ENCODE measurements at regions not wholly inside any gene's neighbourhood (a gene's known extent, or its start where the extent isn't known, plus 50 kb on each side); places are given as distances from the start of the nearest gene placed in this dataset.
"Not testable (repeated sequence)": the region's sequence is repeated elsewhere in the genome, so short reads cannot be mapped to it uniquely, and the experiment has no call there.

- DNase-seq, result no peak
Measured at GRCh38 chr1:244271004-244271403, 180.7 kb downstream of the ADSS2 start.

GRCh38 chr1:244271691-244272308, 179.9 kb downstream of the ADSS2 start:
- no peak for DNase-seq

GRCh38 chr1:244272471-244273261, 179.0 kb downstream of the ADSS2 start:
- DNase-seq, result peak; percentile 59

GRCh38 chr1:244273262-244273844, 178.4 kb downstream of the ADSS2 start:
- no peak for DNase-seq

DNA sequence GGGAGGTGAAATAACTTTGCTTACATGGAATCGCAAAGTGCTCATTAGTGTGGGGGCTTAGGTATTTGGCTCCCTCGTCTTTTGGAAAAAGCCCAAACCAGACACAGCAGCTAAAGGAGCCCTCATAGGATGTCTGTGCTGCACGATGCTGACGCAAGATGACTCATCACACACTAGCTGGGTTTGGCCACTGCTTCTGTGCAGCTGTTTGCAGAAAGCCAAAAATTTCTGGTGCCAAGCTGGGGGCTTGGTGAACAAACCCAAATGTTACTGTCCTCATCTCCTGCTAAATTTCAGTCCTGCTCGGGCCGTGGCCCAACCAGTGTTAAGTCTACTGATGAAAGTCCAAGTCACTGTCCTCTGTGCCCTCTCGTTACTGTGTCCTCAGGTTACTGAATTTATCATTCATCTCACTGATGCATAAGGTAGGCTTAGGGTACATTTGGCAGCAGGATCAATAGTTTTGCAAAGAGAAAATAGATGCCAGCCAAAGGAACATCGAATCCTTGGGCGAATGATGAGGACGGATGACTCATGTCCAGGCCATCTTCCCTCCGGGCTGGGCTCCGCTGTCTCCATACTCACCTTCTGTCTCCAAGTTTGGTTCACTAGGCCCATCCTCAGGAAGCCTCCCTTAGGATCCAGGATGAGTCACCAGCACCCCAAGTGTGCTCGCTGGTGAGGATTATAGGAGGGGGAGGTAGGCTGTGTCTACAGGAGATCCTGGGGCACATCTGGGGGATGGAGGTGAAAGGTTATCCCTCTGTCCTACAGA, 177.7 kb downstream of the ADSS2 start:
- DNase-seq, result no peak

DNA sequence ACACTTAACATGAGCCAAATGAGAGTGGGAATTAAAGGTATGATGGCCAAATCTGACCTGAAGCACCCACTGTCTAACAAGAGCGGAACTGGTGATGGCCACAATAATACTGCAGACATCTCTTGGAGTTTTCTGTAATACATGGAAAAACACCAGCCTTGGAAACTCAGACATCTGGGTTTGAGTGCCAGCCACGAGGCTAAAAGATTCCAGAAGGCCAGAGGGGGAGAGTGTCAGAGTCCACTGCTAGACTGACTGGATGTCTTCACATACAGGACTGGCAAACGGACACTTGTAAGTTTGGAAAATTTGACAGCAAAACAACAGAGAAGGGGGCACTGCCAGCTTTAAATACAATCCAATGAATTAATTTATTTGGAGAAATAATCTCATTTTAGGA, 175.1 kb downstream of the ADSS2 start:
- no peak for DNase-seq

GRCh38 chr1:244280201-244280600, 171.5 kb downstream of the ADSS2 start:
- DNase-seq, result no peak

DNA sequence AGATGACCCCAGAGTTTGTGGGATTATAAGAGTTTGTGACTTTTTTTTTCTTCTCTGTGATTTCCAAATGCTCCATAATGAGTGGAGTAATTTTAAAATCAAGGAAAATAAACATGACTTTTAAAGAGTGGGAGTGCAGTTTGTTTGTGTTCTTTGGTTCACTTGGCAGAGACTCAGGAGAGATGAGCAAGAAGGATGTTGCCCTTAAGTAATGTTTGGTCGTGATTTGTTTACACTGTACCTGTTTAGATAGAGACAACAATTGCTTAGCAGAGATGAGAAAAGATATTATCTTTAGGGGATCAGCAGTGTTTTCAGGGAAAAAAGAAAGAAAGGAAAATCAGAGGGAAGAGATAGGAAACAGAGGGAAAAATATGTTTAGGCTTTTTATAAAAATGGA, 170.8 kb downstream of the ADSS2 start:
- no peak for DNase-seq

DNA sequence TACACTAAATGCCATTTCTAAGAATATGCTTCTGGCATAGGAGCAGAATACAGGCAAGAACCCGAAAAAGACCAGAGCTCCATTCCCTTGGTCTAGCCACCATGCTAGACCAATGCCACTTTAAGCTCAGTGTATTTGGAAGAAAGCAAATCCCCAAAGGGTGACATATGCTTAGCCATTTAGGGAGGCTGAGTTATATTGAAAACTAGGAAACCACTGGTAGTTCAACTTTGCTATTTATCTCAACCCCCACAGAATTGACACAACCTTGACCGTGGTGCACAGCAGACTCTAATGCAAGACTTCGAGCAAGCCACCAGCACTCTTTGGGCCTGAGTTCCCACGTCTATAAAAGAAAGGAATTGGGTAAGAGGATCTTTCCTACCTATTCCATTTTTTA, 167.9 kb downstream of the ADSS2 start:
- DNase-seq, result no peak

GRCh38 chr1:244284641-244285156, 167.0 kb downstream of the ADSS2 start:
- DNase-seq, result no peak

DNA sequence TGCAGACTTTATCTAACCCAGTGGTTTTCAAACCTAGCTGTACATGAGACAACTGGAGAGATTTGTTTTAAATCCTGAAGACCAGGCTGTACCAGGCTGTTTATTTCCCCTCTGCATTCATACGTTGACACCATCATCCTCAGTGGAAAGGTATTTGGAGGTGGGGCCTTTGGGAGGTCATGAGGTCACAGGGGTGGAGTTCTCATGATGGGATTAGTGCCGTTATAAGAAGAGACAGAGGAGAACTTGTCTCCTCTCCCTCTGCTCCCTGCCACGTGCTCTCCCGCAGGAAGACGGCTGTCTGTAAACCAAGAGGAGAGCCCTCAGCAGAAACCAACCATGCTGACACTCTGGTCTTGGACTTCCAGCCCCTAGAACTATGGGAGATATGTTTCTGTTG, 165.4 kb downstream of the ADSS2 start:
- no peak for DNase-seq

GRCh38 chr1:244287726-244288125, 164.0 kb downstream of the ADSS2 start:
- DNase-seq, result no peak

- no peak for DNase-seq
Measured at GRCh38 chr1:244288663-244289062, 163.0 kb downstream of the ADSS2 start.

DNA sequence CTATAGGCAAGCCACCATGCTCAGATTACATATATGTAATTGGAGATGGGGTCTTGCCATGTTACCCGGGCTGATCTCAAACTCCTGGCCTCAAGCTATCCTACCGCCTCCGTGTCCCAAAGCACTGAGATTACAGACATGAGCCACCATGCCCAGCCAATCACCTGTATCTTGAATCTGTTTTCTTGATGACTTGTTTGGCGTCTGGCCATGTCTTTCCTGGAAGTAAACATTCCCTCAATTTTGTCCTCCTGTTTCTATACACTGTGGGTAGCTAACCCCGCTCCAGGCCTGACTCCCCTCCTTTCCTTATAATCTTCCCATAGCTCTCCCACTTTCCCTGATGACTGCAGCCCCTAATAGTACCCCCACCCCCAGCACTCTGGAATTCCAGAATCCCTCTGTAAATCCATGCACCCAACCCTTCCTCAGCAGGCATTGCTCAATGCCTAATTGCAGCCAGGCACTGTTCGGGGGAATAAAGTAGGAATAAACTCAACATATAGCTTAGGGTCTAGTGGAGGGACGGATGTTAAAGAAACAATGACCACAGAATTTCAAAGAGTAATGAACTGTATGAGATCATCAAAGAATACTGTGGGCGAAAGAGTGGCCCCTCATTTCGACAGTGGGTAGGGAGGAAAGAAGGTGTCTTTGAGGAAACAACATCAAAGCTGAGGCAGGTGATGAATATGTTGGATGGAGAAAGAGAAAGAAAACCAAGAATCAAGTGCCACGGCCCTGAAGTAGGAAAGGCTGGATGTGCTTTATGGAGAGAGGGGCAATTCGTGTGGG, 161.5 kb downstream of the ADSS2 start:
- no peak for DNase-seq

DNA sequence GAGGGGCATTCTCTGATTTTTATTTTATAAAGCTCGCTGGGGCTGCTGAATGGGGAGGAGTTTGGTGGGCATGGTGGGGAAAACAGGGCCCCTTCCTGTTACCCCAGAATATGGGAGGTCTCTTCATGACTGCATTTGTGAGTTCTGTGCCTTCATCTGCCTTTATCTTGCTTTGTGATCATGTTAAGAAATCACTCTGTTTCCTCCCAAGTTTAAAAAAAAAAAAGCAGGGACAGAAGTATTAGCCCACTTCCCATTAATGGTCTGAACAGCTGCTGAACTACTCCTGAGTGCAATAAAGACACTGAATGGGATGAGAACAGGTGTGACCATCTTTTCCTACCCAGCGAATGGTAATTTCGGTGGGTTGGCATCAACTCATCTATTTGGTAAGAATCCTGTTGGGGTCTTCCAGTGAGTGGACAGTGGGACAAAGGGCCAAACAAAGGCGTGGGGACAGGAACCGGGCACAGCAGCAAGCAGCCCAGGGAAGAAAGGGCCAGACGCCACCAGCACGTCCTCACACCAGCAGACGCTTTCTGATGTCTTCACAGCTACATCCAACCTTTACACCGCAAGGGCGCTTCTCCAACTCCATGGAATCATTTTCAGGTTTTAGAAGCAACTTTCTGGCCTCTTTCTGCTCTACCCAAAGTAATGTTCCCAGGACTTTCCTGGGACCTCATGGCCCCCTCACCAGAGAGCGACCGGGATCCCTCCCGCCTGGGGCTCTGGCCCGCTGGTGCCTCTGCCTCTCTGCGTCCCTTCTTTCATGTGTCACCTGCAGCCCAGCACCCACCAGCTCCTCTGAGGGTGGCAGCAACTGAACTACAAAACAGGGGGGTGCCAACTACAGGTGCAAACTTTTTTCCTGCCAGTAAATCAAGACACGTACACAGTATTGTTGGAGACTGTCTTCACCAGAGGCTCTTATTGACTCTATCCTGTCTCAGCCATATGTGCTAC, 160.2 kb downstream of the ADSS2 start:
- DNase-seq, result no peak

DNA sequence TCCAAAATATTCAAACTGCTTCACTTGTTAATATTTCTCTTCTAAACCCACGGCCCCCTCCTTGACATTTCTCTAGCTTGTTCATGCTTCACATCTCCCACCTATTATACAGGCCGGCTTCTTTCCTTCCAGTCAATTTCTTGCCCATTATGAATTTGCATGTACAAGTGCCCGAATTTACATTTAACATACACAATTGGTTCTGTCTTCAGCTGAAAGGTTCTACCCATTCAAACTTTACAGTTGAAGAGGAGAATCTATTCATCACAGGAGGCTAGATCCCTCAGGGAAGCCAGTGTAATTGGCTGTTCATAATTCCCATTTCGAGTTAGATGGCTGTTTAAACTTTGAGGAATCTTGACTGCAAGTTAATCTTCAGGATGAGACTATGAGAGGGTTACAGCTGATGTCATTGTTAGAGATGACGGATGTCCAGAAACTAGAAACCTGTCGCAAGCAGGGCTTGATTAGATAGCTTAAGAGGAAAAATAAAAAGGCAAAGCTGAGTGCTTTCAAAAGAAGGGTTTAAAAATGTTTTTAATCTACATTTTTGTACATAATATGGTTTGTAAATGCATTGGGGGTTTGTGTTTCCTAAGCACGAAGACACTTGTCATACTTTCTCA, 157.0 kb downstream of the ADSS2 start:
- no peak for DNase-seq

DNA sequence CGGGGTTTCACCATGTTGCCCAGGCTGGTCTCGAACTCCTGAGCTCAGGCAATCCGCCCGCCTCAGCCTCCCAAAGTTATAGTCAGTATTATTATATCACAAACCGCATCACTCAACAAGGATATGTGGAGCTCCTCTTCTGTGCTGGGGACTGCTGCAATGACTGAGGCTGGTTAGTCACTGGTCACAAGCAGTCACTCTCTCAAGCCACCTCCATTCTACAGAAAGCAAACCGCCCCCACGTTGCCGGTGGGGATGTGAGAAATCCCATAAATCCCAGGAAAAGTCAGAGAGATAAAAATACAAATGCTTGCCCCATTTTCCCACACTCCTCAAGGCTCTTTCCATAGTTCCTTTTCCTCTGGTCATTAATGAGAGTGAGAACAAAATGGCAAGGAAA, 155.7 kb downstream of the ADSS2 start:
- no peak for DNase-seq

GRCh38 chr1:244296447-244296846, 155.3 kb downstream of the ADSS2 start:
- no peak for DNase-seq

- DNase-seq, result no peak
Measured at GRCh38 chr1:244297087-244297486, 154.6 kb downstream of the ADSS2 start.

GRCh38 chr1:244297616-244298015, 154.1 kb downstream of the ADSS2 start:
- DNase-seq, result no peak

DNA sequence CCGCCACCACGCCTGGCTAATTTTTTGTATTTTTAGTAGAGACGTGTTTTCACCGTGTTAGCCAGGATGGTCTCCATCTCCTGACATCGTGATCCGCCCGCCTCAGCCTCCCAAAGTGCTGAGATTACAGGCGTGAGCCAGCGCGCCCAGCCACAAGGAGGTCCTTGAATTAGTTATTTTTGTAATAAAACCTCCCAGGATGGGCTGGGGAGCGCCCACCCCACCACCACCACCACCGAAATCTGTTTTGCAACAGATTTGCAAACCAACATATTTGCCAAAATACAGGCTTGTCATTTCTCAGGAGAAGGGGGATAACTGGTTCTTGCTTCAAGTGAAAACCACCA, 151.7 kb downstream of the ADSS2 start:
- DNase-seq, result not testable (repeated sequence)
